ENCODE measurements at regions not wholly inside any gene's neighbourhood (a gene's known extent, or its start where the extent isn't known, plus 50 kb on each side); places are given as distances from the start of the nearest gene placed in this dataset.
A peak's percentile ranks its signal among the peaks of the same experiment; 100 is the strongest.

- TF ChIP-seq FOXS1 (CRISPR knock-in tag; IDR thresholded peaks at IDR 0.05): no peak
- no peak for TF ChIP-seq POLR2A (IDR thresholded peaks at IDR 0.05; ENCODE audit: low read length)
- no peak for TF ChIP-seq SREBF2 (IDR thresholded peaks at IDR 0.05)
- TF ChIP-seq HEYL (CRISPR knock-in tag; IDR thresholded peaks at IDR 0.05): no peak
- no peak for TF ChIP-seq JUNB (IDR thresholded peaks at IDR 0.05)
Observed at GRCh38 chrX:129230850-129231512, 292.3 kb downstream of the SMARCA1 start (continued).

- Histone ChIP-seq H3K4me3 (no peak overlapping the region), H3K4me1 (no peaks in the 10 kb centered on the region), H3K4me2 (no peak overlapping the region), H3K9me3 (no peaks in the 10 kb centered on the region), H3K27ac (no peak overlapping the region)
- no peak for ATAC-seq
- ChIA-PET CTCF (no interaction called here), POLR2A (no interaction called here)
- 5% methylated on average over 1 of the region's 1 CpG for WGBS (ENCODE audit: missing lambda C conversion rate)
- TF ChIP-seq HDAC2 (IDR thresholded peaks at IDR 0.05) (no peak), EHMT2 (IDR thresholded peaks at IDR 0.05; ENCODE audit: low read depth) (no peak), MYC (IDR thresholded peaks at IDR 0.05; ENCODE audit: borderline replicate concordance, low read length) (no peak), RAD21 (conservative IDR thresholded peaks at IDR 0.05 in 1 of 2, IDR thresholded peaks at IDR 0.05 in 1 of 2) (no peak), RFX5 (IDR thresholded peaks at IDR 0.05) (no peak), MAZ (IDR thresholded peaks at IDR 0.05; ENCODE audit: borderline replicate concordance, low read depth, low read length) (no peak), CBX2 (IDR thresholded peaks at IDR 0.05; ENCODE audit: borderline replicate concordance, low read depth) (no peak), TFCP2L1 (CRISPR knock-in tag; IDR thresholded peaks at IDR 0.05) (no peak)
- FAIRE-seq: peak; percentile 18
- DNase-seq (ENCODE audit: low read depth in 1 of 2, low spot score in 1 of 2): no peak
Observed at GRCh38 chrX:129230168-129230567, 293.1 kb downstream of the SMARCA1 start.

- FAIRE-seq: no peak
- WGBS (ENCODE audit: missing lambda C conversion rate): 25% methylated on average over 2 of the region's 2 CpGs
- Histone ChIP-seq H3K4me1 (no peaks in the 10 kb centered on the region), H3K4me3 (no peak overlapping the region), H3K4me2 (no peak overlapping the region), H3K9me3 (no peaks in the 10 kb centered on the region), H3K27ac (no peak overlapping the region)
- ChIA-PET CTCF (no interaction called here), POLR2A (no interaction called here)
- ATAC-seq: no peak
- TF ChIP-seq KDM1A (IDR thresholded peaks at IDR 0.05; ENCODE audit: low read depth) (no peak), CEBPB (IDR thresholded peaks at IDR 0.05) (no peak), GATA3 (IDR thresholded peaks at IDR 0.05; ENCODE audit: borderline replicate concordance) (no peak), ESRRA (IDR thresholded peaks at IDR 0.05; ENCODE audit: borderline replicate concordance, low read length) (no peak), EP300 (IDR thresholded peaks at IDR 0.05) (no peak), USF2 (IDR thresholded peaks at IDR 0.05) (no peak), FOXS1 (CRISPR knock-in tag; IDR thresholded peaks at IDR 0.05) (no peak)
- DNase-seq (ENCODE audit: low read depth in 1 of 2, low spot score in 1 of 2): no peak
Observed at GRCh38 chrX:129227366-129227765, 295.9 kb downstream of the SMARCA1 start.

- no peak for FAIRE-seq
- TF ChIP-seq, protein P1, sequence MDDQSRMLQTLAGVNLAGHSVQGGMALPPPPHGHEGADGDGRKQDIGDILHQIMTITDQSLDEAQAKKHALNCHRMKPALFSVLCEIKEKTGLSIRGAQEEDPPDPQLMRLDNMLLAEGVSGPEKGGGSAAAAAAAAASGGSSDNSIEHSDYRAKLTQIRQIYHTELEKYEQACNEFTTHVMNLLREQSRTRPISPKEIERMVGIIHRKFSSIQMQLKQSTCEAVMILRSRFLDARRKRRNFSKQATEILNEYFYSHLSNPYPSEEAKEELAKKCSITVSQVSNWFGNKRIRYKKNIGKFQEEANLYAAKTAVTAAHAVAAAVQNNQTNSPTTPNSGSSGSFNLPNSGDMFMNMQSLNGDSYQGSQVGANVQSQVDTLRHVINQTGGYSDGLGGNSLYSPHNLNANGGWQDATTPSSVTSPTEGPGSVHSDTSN (IDR thresholded peaks at IDR 0.05): no peak
- no peak for TF ChIP-seq RARB (CRISPR knock-in tag; IDR thresholded peaks at IDR 0.05)
- TF ChIP-seq GATA3 (IDR thresholded peaks at IDR 0.05; ENCODE audit: borderline replicate concordance): no peak
- no peak for TF ChIP-seq ZSCAN20 (CRISPR knock-in tag; IDR thresholded peaks at IDR 0.05)
- no peak for TF ChIP-seq JUNB (IDR thresholded peaks at IDR 0.05)
- no peak for TF ChIP-seq ZFP36 (IDR thresholded peaks at IDR 0.05; ENCODE audit: borderline replicate concordance, partially characterized antibody)
- ChIA-PET CTCF (no interaction called here), POLR2A (no interaction called here)
- Histone ChIP-seq H3K4me3 (no peak overlapping the region), H3K9me3 (no peaks in the 10 kb centered on the region), H3K27ac (no peak overlapping the region), H3K4me2 (no peak overlapping the region), H3K4me1 (no peaks in the 10 kb centered on the region)
- no peak for DNase-seq (ENCODE audit: low read depth in 1 of 2, low spot score in 1 of 2)
- ATAC-seq: no peak
- 73% methylated on average over 2 of the region's 4 CpGs for WGBS (ENCODE audit: missing lambda C conversion rate)
Observed at GRCh38 chrX:129193357-129193756, 329.9 kb downstream of the SMARCA1 start.

All from A549 (cell line).